Activated naive CD4-positive, alpha-beta T cell treated with anti-CD3 and anti-CD28 coated beads, Interleukin-2, amount 10 ng/mL, durations not matched to agents 7 days and 5 days (primary cell): ENCODE measurements at regions not wholly inside any gene's neighbourhood (a gene's known extent, or its start where the extent isn't known, plus 50 kb on each side); places are given as distances from the start of the nearest gene placed in this dataset.
A peak's percentile ranks its signal among the peaks of the same experiment; 100 is the strongest.
"Not testable (repeated sequence)": the region's sequence is repeated elsewhere in the genome, so short reads cannot be mapped to it uniquely, and the experiment has no call there.

ENCODE experiments used
- CTCF ChIA-PET: fragments of 350-600 bp; sonication (Branson Sonifier 250); formaldehyde crosslinking; loops from one replicate; lab custom pipeline; 2021; ENCODE audit warnings: antibody characterized with exemption; lab: Charles Lee
- DNase-seq: peaks from one replicate; pipeline ENCODE4 v3.0.0-alpha.2; 2020
- H3K27ac Mint-ChIP-seq: one replicate; pipeline ENCODE4 v1.8.0; 2021; ENCODE audit warnings: mild to moderate bottlenecking, moderate library complexity, mixed read lengths
- H3K27me3 Mint-ChIP-seq: one replicate; pipeline ENCODE4 v1.8.0; 2021; ENCODE audit warnings: mild to moderate bottlenecking, mixed read lengths
- H3K36me3 Mint-ChIP-seq: one replicate; pipeline ENCODE4 v1.8.0; 2021; ENCODE audit warnings: mixed read lengths
- H3K4me1 Mint-ChIP-seq: one replicate; pipeline ENCODE4 v1.8.0; 2021; ENCODE audit warnings: mixed read lengths
- H3K4me3 Mint-ChIP-seq: one replicate; pipeline ENCODE4 v1.8.0; 2021; ENCODE audit warnings: mild to moderate bottlenecking, moderate library complexity, mixed read lengths
- H3K9me3 Mint-ChIP-seq: one replicate; pipeline ENCODE4 v1.8.0; 2021; ENCODE audit warnings: mixed read lengths

DNA sequence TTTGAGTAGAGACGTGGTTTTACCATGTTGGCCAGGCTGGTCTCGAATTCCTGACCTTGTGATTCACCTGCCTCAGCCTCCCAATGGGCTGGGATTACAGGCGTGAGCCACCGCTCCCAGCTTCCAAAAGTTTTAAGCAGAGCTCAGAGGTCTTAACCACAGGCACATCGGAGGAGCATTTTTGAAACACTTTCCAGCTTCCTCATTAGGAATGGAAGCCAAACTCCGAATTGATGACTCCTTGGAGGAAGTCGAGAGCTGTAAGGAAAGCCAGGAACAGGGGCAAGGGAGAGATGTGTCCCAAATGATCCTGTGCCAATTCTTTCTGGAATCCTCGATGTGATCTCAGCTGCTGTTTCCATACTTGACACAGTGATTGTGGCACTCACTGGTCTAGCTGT, 56.2 kb upstream of the CCZ1B start:
- H3K4me1 Mint-ChIP-seq, H3K4me3 Mint-ChIP-seq, CTCF ChIA-PET, DNase-seq, H3K27ac Mint-ChIP-seq, H3K36me3 Mint-ChIP-seq, H3K9me3 Mint-ChIP-seq: not testable (repeated sequence)
- H3K27me3 Mint-ChIP-seq: peaks cover 29% of the 10 kb centered on the region

DNA sequence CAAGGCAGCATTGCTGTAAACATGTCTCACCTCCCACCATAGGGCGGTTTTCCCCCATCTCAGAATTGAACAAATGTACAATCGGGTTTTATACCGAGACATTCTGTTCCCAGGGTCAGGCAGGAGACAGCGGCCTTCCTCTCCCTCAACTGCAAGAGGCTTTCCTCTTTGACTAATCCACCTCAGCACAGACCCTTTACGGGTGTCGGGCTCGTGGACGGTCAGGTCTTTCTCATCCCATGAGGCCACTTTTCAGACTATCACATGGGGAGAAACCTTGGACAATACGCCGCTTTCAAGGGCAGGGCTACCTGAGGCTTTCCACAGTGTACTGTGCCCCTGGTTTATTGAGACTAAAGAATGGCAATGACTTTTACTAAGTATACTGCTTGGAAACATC, 57.7 kb upstream of the CCZ1B start:
- H3K4me1 Mint-ChIP-seq, CTCF ChIA-PET, H3K36me3 Mint-ChIP-seq, H3K9me3 Mint-ChIP-seq, DNase-seq, H3K27ac Mint-ChIP-seq, H3K4me3 Mint-ChIP-seq: not testable (repeated sequence)
- H3K27me3 Mint-ChIP-seq: peaks cover 29% of the 10 kb centered on the region

DNA sequence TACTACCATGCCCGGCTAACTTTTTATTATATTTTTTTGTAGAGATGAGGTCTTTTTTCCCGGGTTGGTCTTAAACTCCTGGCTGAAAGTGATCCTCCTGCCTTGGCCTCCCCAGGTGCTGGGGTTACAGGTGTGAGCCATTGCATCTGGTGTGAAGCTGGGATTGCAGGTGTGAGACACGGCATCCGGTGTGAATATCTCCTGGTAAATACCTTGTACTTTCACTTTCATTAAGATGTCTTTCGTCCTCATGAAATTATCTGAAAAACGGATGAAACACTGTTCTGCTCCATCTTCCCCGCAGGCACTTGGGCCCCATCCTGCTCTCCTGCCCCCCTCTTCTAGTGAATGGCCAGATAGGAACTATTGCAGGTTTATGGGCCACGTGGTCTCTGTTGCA, 60.1 kb upstream of the CCZ1B start:
- no peak overlapping the region for H3K27ac Mint-ChIP-seq
- no peak for DNase-seq
- no peak overlapping the region for H3K4me3 Mint-ChIP-seq
- H3K27me3 Mint-ChIP-seq: peaks cover 18% of the 10 kb centered on the region
- H3K9me3 Mint-ChIP-seq: peaks cover 6% of the 10 kb centered on the region
- no peaks in the 10 kb centered on the region for H3K4me1 Mint-ChIP-seq
- CTCF ChIA-PET: no interaction called here
- no peaks in the 10 kb centered on the region for H3K36me3 Mint-ChIP-seq

DNA sequence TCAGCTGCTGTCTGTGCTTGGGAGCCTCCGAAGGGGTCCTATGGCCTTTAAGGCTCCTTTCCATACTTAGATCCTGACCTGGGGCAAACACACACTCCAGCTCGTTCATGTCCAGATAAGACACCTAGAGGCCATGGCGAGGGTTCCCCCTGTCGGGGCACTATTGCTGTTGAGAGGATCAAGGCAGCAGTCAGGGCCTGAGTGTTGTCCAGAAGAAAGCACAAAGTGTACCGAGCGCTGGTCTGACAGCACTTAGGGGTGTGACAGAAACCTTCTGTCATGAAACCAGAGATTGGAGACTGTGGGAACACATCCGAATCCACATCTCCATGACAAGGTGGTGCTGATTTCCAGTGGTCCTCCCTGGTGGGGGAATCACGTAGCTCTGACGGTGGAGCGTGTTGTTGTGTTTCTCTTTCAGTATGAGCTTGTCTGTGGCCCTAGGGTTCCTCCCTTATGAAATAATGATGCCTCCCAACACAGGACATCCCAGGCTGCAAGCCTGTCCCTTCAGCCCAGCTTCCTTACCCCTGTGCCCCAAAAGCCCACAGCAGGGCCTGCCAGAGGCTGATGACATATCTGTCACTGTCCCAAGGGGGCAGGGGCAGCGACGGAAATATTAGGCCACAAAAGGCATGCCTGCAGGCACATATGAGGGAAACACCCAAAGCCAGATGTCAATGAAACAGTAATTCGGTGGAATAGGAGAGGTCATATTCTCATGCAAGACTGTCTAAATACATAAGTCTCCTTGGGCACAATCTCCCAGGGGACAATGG, 62.4 kb upstream of the CCZ1B start:
- H3K27ac Mint-ChIP-seq, H3K36me3 Mint-ChIP-seq, H3K4me3 Mint-ChIP-seq, H3K27me3 Mint-ChIP-seq, H3K9me3 Mint-ChIP-seq, H3K4me1 Mint-ChIP-seq, DNase-seq: not testable (repeated sequence)
- CTCF ChIA-PET: interaction anchor here (0.6 kb wide), 1 partner anchor 10 kb away, joined by 3 read pairs; no protein-coding TSS in a partner anchor

DNA sequence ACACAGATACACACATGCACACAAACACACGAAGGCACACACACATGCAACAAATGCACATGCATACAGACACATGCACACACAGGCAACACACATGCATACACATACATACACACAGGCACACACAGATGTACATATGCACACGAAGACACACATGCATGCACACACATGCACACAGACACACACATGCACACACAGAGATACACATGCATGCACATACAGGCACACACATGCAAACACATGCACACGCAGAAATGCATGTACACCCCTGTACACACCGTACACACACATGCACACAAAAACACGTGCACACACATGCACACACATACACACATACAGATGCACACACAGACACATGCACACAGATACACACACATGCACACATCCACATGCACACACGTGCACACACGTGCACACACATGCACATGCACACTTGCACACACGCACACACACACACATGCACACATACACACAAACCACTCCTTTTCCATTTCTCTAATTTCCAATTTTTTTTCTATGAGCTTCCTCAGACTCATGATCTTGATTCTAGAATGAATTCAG, 63.3 kb upstream of the CCZ1B start:
- no peak overlapping the region for H3K27ac Mint-ChIP-seq
- no peak for DNase-seq
- peaks cover 1% of the 10 kb centered on the region for H3K27me3 Mint-ChIP-seq
- no peak overlapping the region for H3K4me3 Mint-ChIP-seq
- no peaks in the 10 kb centered on the region for H3K36me3 Mint-ChIP-seq
- no peaks in the 10 kb centered on the region for H3K4me1 Mint-ChIP-seq
- peaks cover 6% of the 10 kb centered on the region for H3K9me3 Mint-ChIP-seq
- CTCF ChIA-PET: no interaction called here

DNA sequence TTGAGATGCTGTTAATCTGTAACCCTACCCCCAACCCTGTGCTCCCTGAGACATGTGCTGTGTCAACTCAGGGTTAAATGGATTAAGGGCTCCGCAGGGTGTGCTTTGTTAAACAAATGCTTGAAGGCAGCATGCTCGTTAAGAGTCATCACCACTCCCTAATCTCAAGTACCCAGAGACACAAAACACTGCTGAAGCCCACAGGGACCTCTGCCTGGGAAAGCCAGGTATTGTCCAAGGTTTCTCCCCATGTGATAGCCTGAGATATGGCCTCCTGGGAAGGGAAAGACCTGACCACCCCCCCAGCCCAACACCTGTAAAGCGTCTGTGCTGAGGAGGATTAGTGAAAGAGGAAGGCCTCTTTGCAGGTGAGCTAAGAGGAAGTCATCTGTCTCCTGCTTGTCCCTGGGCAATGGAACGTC, 76.0 kb upstream of the CCZ1B start:
- H3K27ac Mint-ChIP-seq, H3K4me1 Mint-ChIP-seq, DNase-seq, CTCF ChIA-PET, H3K36me3 Mint-ChIP-seq, H3K9me3 Mint-ChIP-seq, H3K4me3 Mint-ChIP-seq, H3K27me3 Mint-ChIP-seq: not testable (repeated sequence)

DNA sequence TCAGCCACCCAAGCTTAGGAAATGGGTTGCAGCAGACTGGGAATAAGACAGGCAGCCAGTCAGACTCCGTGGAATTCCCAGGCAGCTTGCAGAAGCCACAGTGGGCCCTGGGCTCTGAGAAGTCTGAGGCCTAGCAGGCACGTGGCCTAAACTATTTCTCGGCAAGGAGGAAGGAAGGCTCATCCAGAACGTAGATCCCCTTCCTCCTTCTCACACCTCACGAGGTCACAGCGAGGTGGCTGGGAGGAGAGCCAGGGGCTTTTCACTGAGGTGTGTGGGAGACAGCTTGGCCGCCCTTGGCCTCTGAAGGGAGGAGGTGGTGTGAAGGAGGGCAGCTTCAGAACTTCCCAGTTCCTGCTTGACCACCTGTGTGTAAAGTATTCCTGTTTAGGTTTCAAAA, 77.2 kb upstream of the CCZ1B start:
- H3K4me3 Mint-ChIP-seq: not testable (repeated sequence)

DNA sequence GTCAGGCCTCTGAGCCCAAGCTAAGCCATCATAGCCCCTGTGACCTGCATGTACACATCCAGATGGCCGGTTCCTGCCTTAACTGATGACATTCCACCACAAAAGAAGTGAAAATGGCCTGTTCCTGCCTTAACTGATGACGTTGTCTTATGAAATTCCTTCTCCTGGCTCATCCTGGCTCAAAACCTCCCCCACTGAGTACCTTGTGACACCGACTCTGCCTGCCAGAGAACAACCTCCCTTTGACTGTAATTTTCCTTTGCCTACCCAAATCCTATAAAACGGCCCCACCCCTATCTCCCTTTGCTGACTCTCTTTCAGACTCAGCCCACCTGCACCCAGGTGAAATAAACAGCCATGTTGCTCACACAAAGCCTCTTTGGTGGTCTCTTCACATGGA, 77.7 kb upstream of the CCZ1B start:
- H3K36me3 Mint-ChIP-seq, H3K4me3 Mint-ChIP-seq, H3K9me3 Mint-ChIP-seq, CTCF ChIA-PET, DNase-seq, H3K4me1 Mint-ChIP-seq, H3K27ac Mint-ChIP-seq, H3K27me3 Mint-ChIP-seq: not testable (repeated sequence)

More for the DNA sequence above, 77.2 kb upstream of the CCZ1B start:
- H3K27me3 Mint-ChIP-seq, H3K36me3 Mint-ChIP-seq, H3K27ac Mint-ChIP-seq, CTCF ChIA-PET, DNase-seq, H3K9me3 Mint-ChIP-seq, H3K4me1 Mint-ChIP-seq: not testable (repeated sequence)

DNA sequence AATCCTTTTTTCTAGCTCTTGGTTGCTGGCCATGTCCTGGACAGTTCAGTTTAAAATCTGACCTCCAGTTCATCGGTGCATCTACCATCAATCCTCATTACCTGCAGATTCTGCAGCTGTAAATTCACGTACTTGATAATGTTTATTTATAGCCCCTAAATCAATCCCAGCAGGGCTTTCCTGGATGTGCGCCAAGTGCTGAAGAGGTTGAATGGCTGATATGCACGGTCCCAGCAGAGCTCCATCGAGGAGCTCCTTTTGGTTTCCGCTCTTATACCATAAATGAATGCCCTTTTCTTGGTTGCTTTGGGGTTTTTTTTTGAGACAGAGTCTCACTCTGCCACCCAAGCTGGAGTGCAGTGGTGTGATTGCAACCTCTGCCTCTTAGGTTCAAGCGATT, 91.2 kb upstream of the CCZ1B start:
- Mint-ChIP-seq H3K27ac (no peak overlapping the region), H3K27me3 (peaks cover 24% of the 10 kb centered on the region), H3K4me3 (no peak overlapping the region), H3K9me3 (no peaks in the 10 kb centered on the region), H3K36me3 (no peaks in the 10 kb centered on the region), H3K4me1 (no peaks in the 10 kb centered on the region)
- no peak for DNase-seq
- CTCF ChIA-PET: no interaction called here

DNA sequence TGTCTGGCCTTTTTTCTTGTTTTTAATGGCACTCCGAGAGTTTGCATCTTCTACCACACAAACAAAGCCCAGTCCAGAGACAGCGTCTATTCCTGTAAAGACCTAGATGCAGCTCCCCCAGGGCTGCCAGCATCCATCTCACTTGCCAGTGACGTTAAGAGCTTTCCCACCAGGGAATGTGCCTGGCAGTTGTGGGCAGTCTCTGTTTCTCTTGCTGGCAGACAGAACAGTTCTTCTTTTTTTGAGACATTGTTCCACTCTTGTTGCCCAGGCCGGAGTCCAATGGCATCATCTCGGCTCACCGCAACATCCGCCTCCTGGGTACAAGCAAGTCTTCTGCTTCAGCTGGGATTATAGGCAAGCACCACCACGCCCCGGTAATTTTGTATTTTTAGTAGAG, 93.1 kb upstream of the CCZ1B start:
- DNase-seq, H3K4me1 Mint-ChIP-seq, H3K36me3 Mint-ChIP-seq, H3K27ac Mint-ChIP-seq, H3K9me3 Mint-ChIP-seq, H3K4me3 Mint-ChIP-seq, CTCF ChIA-PET: not testable (repeated sequence)
- H3K27me3 Mint-ChIP-seq: peaks cover 24% of the 10 kb centered on the region

DNA sequence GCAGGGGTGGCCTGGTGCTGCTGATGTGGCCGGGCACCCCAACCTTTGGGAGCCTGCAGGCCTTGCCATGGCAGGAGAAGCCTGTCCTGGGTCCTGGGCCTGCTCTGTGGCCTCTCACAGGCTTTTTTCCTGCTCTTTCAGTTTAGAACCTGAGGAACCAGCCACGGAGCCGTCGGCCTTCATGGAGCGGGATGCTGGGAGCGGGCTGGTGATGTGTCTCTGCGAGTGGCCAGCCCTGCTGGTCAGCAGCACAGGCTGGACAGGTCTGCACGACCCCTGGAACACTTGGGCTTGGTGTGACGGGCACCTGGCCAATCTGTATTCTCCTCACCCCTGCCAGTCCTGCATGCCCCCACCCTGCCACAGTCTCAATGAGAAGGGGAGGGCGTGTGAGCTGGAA, 98.4 kb upstream of the CCZ1B start:
- DNase-seq, CTCF ChIA-PET, H3K9me3 Mint-ChIP-seq, H3K27me3 Mint-ChIP-seq, H3K4me1 Mint-ChIP-seq, H3K36me3 Mint-ChIP-seq, H3K4me3 Mint-ChIP-seq, H3K27ac Mint-ChIP-seq: not testable (repeated sequence)

DNA sequence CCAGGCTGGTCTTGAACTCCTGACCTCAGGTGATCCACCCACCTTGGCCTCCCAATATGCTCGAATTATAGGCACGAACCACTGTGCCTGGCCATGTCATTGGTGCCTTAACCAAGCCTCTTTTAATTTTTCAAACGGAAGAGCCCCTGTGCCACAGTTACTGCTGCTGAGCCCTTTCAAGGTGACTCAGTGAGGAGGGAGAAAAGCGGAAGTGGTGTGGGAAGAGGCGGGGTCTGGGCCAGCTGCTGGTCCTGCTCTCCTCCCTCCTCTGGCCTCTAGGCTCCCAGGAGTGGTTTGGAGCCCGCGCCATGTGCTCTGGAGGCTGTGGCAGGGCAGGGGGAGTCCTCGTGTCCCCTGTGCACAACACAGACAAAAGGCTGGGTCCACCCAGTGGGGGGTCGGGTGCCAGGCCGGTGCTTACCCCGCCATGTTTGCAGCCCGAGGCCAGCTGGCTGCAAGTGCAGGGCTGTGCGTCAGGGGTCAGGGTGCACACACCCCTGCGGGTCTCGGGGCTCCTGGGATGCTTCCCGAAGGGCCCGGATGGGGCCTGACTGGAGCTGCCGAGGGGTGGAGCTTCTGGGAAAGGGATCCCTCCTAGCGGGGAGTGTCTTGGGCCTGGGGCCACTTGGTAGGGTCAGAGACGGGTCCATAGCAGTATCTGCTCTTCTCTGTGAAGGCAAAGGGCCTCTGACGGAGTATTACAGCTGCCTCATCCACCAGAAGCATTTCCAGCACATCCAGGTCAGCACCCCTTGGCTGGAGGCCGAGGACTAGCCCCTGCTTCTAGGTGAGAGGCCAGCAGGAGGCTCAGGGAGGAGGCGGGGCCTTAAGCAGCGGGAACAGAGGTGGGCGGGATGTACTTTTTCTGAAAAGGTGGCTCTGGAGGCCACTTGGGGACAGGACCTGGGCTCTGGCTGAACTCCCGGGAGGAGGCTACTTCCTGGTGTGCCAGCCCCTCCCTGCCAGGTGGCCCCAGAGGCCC, 100.4 kb upstream of the CCZ1B start:
- CTCF ChIA-PET, H3K9me3 Mint-ChIP-seq, H3K36me3 Mint-ChIP-seq, H3K27me3 Mint-ChIP-seq, H3K4me3 Mint-ChIP-seq: not testable (repeated sequence)
- Mint-ChIP-seq H3K27ac (peak overlapping the region; percentile 74), H3K4me1 (peaks cover 19% of the 10 kb centered on the region)
- peak; percentile 37 for DNase-seq

DNA sequence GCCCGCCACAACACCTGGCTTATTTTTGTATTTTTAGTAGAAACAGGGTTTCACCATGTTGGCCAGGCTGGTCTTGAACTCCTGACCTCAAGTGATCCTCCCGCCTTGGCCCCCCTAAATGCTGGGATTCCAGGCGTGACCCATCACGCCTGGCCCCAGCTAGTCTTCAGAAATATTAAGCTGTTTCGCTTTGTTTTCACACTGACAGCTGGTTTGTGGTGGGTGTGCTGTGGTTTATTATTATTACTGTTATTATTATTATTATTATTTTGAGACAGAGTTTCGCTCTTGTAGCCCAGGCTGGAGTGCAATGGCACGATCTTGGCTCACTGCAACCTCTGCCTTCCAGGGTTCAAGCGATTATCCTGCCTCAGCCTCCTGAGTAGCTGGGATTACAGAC, 101.6 kb upstream of the CCZ1B start:
- H3K27ac Mint-ChIP-seq, CTCF ChIA-PET, DNase-seq, H3K36me3 Mint-ChIP-seq, H3K9me3 Mint-ChIP-seq, H3K27me3 Mint-ChIP-seq, H3K4me3 Mint-ChIP-seq: not testable (repeated sequence)
- H3K4me1 Mint-ChIP-seq: peaks cover 19% of the 10 kb centered on the region

DNA sequence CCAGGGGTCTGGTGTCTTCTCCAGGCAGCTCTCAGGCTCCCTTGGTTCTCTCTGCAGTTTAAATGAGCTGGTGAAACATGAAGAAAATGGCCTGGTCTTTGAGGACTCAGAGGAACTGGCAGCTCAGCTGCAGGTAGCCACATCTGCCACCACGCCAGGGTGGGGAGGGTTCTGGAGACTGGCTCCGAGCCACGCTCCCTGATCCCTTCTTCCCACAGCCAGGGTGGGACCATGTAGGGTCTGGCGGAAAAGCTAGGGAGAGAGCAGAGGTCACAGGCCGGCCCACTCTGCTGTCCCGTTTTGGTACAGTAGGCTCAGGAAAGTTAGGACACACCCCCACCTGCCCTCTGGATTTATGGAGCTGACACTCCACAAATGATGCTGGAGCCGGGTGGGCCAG, 103.5 kb upstream of the CCZ1B start:
- DNase-seq, H3K27me3 Mint-ChIP-seq, H3K36me3 Mint-ChIP-seq, H3K4me3 Mint-ChIP-seq, CTCF ChIA-PET, H3K9me3 Mint-ChIP-seq: not testable (repeated sequence)
- peak overlapping the region; percentile 33 for H3K27ac Mint-ChIP-seq
- H3K4me1 Mint-ChIP-seq: peaks cover 19% of the 10 kb centered on the region
